Stimulated activated CD8-positive, alpha-beta memory T cell treated with anti-CD3 and anti-CD28 coated beads, Interleukin-4, amount 100 ng/mL, for 4 hours (primary cell): ENCODE measurements at regions not wholly inside any gene's neighbourhood (a gene's known extent, or its start where the extent isn't known, plus 50 kb on each side); places are given as distances from the start of the nearest gene placed in this dataset.
A peak's percentile ranks its signal among the peaks of the same experiment; 100 is the strongest.
"Not testable (repeated sequence)": the region's sequence is repeated elsewhere in the genome, so short reads cannot be mapped to it uniquely, and the experiment has no call there.

ENCODE experiments used
- DNase-seq, 2 donors: peaks; one replicate each; pipeline ENCODE4 v3.0.0-alpha.2; 2020; ENCODE audit warnings: low read depth in 2 of 2, low spot score in 1 of 2

DNA sequence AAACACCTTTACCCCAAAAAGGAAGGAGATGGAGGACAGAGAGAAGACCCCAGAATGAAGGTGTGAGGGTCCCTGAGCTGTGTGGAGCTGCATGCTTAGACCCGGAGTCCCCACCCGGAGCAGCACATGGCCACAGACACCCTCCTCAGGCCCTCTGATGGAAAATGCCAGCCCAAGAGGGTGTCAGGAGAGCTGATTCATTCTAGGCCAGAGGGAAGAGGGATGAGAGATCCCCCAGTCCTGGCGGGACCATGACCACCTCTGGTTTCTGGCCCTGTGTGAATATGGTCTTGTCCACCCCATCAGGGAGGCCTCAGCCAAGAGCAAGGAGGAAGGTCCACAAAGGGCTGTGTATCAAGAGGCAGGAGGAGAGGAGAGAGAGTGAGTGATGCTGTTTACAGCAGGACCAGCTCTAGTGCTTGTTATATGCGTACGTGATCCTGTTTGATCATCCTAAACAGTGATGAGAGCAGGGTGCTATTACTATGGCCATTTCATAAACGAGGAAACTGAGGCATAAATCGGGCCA, 186.6 kb upstream of the HAAO start:
- no peak for DNase-seq

DNA sequence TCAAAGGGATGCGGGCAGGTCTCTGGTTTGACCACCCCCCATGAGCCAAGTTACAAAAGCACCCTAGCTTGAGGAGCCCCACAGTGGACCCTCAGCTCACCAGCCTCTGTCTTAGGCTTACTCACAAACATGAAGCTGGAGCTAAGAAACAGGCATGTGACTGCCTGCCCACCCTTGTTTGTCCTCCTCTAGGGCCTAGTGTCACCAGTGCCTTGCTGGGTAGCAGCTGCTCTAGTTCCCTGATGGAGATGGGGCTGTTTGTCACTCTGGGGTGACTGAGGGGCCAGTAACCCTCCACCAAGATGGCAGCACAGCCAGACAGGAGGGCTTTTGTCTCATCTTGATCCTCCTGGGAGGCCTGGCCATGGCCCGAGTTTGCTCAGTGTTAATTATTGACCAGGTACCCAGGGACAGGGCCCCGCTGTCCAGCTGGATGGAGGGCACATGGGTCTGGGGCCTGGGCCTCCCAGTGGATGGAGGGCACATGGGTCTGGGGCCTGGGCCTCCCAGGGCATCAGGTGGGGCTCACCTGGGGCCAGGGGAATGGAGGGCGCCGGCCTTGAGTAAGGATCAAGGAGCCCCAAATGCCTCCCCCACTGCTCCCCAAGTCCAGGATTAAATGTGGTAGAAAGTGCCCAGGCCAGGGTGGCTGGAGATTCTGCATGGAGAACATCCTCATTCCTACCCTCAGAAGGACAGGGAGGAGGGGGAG, 185.9 kb upstream of the HAAO start:
- DNase-seq: no peak

DNA sequence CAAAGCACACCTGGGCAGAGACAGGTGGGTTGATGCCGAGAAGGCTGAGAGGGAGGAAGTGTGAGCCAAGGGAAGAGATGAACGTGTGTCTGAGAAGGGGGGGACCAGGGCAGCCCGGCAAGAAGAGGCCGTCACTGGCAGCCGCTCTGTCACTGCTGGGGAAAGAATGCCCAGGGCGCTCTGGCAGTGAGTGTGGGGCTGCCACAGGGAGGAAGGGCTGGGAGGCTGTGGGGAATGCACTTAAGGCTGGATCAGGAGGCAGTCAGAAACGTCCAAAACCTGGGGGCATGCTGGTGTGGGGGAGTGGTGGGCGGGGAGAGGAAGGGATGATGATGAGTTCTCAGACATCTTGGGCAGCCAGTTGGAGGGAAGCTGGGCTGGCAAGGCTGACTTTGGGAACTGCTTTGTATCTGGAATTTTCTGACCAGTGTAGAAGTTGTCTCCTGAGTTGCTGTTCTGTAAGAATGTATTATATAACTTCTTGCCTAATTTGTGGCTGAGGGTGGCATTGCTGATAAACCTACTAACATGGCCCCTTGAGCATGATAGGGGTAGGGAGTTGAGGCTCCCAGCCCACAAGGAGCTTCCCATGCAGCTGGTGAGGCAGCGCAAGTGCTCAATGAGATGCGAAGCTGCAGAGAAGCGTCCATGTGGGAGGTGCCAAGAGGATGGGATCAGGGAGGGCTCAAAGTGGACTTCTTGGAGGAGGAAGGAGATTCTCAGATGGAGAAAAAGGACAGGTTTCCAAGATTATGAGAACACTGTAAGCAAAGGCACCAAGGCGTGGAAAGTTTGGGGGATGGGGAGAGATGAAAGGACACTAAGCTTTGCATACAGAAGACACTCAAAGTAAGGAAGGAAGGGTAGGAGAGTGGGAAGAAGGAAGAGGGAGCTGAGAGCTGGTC, 185.1 kb upstream of the HAAO start:
- no peak for DNase-seq

DNA sequence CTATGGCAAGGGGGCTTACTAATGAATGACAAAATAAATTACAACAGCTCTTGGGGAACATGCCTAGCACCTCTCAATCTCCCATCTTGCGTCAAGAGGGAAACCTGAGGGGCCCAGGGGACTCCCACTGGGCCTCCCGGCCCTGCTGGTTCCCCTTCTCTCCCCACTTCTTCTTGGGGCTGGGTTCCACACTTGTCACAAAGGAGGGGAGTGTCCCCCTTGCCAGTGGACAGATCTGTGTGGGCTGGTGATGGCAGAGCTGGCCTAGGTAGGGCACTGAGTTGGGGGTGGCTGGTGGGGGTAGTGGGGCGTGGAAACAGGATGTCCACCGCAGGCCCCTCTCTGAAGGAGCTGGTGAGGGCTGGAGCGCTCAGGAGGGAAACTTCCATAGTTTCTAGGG, 184.0 kb upstream of the HAAO start:
- no peak for DNase-seq

DNA sequence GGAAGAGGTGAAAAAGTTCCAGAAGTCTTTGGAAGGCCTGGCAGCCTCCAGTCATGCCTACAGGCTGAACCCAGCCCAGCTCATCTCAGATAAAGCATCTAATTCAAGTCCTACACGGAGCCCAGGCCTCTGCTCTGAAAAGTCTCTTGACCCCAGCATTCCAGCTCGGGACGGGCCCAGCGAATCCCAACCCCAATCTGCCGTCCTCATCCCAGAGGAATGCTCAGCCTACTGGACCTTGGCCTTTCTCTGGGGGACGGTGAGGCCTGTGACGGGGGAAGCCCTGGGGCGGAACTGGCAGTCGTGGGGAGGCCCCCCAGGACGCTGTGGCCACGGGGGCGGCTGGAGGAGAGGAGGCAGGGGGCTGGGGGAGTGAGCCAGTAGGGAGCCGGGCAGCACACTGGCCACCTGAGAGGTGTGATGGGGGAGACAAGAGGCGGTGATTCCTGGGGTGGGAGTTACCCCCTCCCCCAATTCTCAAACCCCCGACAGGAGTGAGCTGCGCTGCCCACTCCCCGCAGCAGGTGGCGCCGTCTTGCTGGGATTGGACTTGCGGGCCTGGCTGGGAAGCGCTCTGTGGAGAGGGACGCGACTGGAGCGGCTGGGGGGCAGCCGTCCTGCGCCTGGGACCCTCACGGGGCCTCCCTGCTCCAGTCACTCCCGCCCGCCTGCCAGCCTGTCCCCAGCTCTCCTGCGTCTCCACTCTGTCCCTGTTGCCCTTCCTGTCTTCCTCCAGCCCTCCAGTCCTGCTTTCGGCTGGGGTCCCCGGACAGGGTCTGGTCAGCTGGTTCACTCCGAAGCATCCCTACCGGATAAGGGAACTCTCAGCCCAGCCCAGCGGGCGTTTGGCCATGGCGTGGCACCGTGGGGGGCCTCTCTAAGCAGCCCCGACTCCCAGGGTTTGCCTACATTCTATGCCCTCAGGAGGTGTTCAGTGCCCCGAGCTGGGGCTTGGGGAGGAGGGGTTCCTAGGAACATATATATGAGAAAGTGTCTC, 182.6 kb upstream of the HAAO start:
- DNase-seq: peak; percentile 19 to 30

DNA sequence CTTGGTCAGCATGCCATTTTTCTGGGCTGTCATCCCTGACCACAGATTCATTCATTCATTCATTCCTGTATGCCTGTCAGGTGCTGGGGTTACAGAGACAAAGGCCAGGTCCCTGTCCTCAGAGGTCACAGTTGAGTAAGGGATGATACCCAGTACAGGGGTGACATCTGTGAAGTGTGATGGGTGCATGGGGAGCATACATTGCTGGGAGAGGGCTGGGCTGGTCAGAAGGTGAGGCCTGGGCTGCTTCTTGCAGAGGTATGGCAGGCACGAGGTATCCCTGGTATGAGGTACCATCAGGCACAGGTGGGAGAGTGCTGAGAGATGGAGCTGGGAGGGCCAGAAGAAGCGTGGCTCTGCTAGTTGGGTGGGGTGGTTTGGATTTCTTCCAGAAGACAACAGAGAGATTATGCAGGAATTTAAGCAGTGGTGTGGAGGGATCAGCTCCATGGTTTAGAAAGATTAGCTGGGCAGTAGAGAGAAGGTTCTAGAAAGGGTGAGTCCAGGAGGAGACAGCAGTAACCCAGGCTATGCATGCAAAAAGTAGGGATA, 181.9 kb upstream of the HAAO start:
- DNase-seq: no peak

DNA sequence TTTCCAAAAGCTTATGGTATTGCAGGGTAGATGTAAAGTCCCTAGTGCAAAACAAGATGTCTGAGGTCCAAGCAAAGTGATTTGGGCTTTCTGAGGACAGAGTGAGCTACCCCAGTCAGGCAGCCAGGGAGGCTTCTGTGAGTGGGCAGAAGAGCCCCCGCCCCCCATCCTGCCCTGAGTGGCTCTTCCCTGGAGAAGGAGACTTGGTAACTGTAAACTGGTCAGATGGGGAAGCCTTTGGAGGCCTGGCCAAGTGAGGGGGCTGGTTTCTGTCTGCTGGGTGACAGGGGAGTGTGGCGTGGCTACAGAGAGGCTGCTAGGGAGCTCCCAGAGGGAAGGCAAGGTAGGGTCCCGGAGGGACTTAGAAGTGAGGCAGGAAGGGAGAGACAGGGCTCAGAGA, 181.3 kb upstream of the HAAO start:
- no peak for DNase-seq

DNA sequence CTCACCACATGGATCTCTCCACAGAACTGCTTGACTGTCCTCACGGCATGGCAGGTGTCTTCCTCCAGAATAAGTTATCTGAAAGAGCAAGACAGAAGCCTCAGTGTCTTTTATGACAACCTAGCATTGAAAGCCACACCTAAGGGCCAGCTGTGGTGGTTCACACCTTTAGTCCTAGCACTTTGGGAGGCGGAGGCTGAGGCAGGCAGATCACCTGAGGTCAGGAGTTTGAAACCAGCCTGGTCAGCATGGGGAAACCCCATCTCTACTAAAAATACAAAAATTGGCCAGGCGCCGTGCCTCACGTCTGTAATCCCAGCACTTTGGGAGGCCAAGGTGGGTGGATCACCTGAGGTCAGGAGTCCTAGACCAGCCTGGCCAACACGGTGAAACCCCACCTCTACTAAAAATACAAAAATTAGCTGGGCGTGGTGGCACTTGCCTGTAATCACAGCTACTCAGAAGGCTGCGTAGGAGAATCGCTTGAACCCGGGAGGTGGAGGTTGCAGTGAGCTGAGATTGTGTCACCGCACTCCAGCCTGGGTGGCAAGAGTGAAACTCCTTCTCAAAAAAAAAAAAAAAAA, 180.6 kb upstream of the HAAO start:
- DNase-seq: not testable (repeated sequence)

DNA sequence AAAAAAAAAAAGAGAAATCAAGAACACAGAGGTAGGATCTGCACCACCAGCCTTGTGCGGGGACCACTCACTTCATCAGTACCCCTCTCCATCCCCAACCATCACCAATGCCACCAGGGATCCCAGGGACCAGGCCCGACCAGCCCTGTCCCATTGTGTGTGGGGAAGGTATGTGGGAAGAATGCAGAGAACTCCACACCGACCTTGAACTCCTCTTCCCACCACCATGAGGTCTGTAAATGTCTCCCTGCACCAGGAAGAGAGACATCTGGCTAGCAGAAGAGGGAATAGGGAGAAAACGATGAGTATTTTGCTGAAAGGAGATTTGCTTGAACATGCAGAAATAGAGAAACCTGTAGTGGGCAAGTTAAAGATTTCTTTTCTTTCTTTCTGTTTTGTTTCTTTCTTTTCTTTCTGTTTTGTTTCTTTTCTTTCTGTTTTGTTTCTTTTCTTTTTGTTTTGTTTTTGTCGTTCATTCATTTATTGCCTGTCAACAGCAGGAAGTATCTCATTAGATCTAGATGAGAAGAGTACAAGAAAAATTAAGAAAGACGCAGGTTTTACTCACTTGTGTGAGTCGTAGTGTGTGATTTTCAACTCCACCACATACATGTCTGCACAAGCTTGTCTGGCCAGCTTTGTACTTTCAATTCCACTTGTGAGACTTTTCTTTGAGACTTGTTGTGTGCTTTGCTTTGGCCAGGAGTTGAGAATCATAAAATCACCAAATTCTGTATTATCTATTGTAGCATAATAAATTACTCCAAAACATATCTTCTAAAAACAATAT, 179.8 kb upstream of the HAAO start:
- DNase-seq: no peak

DNA sequence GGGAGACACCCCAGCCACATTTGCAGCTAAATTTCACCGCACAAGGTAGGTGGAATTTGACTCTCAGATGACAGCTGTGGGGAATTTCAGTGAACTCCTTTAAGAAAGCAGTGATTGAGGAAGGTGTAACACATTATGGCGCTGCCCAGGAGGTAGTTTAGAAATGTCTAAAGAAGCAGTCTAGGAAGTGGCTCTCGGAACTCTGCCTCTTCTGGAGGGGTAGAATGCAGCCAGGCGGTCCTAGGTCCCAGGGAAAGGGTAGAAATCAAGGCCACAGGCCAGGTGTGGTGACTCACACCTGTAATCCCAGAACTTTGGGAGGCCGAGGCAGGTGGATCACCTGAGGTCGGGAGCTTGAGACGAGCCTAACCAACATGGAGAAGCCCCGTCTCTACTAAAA, 179.0 kb upstream of the HAAO start:
- no peak for DNase-seq

DNA sequence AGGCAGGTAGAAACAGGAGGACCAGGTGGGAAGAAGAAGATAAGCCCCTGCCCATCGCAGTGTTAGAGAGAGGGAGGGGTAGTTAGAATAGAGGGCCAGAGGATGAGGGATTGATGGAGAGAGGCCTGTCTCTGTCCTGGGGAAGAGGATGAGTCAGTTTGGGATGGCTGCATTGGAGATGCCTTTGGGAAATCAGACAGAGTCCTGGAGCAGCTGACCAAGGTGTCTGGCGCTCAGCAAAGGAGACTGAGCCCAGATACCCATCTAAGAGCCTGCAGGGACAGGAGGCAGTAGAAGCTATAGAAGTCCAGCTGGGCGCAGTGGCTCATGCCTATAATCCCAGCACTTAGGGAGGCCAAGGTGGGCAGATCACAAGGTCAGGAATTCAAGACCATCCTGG, 177.8 kb upstream of the HAAO start:
- no peak for DNase-seq

DNA sequence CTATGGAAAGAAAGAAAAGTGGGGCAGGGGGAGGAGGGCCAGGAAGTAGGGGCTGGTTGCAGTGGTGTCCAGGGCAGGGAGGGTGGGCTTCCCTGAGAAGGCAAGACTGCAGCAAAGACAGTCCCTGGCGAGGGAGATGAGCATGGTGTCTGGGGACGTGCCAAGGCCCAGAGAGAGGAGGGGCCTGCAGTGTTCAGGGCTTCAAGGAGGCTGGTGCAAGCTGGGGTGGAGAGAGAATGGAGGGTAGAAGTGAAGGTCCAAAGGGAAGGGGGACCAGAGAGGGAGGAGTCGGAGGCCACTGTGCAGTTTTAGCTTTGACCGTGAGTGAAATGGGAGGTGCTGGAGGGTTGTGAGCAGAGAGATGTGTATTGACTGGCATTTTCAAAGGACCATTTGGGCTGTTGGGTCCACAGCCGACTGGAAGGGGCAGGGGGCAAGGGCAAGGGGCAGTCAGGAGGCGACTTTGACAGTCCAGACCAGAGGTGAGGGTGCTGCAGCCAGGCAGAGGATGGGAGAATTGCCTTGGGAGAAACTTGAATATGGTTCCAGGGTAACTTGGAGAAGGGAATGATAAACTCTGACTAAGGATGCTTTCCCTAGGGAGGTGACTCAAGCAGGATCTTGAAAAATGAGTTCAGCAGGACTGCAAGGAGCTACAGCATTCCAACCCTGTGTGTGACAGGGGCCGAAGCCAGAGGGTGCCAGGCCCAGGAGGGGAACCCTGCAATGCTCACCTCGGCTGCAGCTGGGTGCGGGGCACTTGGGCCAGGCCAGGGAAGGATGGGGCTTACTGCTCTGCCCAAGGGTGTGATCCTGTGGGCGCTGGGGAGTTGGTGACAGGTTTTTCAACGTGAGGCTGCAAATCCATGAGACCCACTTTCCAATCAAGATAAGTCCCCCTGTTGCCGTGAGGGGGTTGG, 177.1 kb upstream of the HAAO start:
- DNase-seq: no peak

DNA sequence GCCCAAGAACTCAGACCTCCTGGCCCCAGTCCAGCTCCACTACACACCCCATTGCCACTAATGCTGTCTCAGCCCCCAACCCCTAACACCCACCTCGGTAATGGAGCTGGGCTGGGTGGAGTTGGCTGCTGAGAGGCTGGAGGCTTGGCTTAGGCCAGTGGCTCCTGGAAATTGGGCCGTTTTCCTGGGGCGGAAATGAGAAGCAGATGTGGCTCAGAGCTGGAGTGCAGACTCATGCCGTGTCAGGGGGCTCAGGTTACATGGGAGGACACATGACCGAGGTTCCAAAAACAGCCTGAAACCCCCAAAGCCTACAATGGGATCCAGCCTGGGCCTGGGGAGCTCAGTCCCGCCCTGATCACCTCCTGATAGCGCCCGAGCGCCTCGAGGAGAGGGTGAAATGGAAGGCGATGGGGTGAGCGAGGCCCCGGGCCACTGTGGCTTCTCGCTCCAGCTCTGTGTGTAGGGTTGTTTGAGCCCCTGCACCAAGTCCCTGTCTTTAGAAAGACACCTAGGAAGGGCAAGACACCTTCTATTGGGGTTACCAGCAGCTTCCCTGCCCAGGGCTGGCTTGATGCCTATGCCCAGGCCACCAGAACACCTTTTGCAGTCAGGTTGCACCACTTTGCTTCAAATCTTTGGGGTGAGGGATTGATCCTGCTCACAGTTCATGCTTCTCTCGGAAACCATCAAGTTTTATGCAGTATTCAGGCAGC, 175.7 kb upstream of the HAAO start:
- DNase-seq: no peak

DNA sequence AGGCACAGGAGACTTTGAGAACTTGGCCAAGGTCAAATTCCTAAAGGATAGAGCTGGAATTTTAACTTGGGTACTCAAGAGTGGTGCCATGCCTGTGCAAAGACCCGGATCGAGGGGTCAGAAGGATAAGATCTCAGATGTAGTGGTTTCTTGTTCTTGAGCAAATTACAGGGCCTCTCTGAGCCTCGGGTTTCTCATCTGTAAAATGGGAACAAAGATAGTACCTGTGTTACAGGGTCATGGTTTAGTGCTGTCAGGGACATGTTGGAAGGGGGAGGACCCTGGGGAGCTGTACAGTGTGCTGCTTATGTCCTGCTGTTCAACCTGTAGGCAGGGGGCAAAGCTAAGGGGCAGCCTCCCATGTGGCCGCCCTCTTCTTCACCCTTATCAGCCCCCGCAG, 173.5 kb upstream of the HAAO start:
- DNase-seq: no peak

DNA sequence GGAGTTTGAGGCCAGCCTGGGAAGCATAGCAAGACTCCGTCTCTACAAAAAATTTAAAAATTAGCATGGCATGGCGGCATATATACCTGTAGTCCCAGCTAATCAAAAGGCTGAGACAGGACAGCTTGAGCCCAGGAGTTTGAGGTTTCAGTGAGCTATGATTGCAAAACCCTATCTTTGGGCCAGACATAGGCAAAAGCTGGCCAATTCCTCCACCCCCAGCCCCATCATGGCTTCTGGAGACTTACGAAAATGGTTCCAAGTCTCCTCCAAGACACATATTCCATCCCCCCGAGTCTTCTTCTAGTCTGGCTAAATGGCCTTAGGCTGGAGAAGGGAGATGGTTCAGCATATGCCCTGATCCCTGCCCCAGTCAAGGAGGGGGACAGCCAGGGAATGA, 172.8 kb upstream of the HAAO start:
- DNase-seq: no peak

DNA sequence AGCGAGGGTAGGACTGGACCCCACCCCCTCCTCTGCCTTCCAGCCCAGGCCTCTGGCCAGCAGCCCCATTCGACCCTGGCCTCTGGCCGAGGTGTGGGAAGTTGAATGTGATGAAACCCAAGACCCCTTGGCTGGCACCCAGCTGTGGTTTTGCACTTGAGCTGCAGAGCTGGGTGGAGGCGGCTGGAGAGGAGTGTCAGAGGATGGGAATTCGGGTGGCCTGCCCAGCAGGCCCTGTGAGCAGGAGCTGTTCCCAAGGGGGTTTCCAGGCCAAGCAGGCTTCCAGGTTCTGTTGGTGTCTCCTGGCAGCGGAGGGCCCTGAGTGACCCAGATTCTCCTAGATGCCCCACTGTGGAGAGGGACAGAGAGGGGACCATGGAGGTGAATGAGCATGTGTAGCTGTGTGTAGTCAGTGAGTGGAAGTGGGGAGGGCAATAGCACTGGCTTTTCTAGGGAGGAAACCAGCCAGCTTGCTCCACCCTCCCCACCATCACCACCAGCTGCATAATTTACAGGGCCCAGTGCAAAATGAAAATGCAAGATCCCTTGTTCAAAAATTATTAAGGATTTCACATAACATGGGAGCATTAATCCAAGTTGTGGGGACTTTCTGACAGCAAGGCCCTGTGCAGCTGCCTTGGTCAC, 172.2 kb upstream of the HAAO start:
- no peak for DNase-seq

DNA sequence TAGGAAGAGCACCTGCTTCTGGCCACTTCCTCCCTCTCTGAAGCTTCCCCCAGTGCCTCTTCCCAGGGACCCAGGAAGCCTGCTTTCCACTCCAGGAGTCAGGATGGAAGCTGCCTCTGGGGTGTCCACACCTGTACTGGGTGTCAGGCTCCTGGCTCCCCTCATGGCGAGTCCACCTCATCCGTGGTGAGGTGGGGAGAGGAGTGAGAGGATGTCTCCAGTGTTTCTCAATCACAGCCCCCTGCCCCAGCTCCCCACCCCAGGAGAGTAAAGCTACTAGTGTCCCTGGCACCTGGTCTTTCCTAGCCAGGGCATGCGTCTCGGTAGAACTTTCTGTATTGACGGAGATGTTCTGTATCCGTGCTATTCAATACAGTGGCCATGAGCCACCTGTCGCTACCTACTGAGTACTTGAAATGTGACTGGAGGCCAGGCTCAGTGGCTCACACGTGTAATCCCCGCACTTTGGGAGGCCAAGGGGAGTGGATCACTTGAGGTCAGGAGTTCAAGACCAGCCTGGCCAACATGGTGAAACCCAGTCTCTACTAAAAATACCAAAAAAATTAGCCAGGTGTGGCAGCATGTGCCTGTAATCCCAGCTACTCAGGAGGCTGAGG, 171.2 kb upstream of the HAAO start:
- no peak for DNase-seq
